ENCODE measurements at regions not wholly inside any gene's neighbourhood (a gene's known extent, or its start where the extent isn't known, plus 50 kb on each side); places are given as distances from the start of the nearest gene placed in this dataset.

DNA sequence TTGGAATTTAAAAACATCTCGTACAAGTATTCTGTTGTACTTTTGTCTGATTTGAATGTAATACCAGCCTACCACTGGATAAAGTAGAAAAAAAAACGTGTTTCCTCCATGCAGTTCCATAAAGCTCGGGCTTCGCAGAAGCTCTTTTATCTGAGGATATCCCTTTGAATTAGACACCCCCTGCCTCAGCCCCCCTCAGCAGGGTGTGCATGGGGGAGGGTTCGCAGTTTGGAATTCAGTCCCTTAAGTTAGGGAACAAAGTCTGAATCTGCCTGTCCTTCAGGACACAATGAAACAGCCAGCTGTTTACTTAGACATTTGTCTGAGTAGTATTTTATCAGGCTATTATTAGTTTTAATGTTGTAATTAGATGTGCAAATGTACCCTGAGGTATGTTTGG, 234.0 kb upstream of the CAND1 start:
- no peaks in the 10 kb centered on the region for H3K27me3 ChIP-seq (replicated peaks; ENCODE audit: control insufficient read depth, insufficient read depth, low read length)
- no peak for TF ChIP-seq CTCF (IDR thresholded peaks at IDR 0.05; ENCODE audit: insufficient read depth, low read length, poor library complexity, severe bottlenecking)
- no peak for DNase-seq (ENCODE audit: extremely low read depth, insufficient read length)

GRCh38 chr12:67038486-67038885, 230.7 kb upstream of the CAND1 start:
- DNase-seq (ENCODE audit: extremely low read depth, insufficient read length) = no peak
- H3K4me3 ChIP-seq (replicated peaks; ENCODE audit: low read depth, low read length) = no peak overlapping the region
- TF ChIP-seq CTCF (IDR thresholded peaks at IDR 0.05; ENCODE audit: insufficient read depth, low read length, poor library complexity, severe bottlenecking) = no peak
- no peaks in the 10 kb centered on the region for H3K36me3 ChIP-seq (ENCODE audit: control insufficient read depth, insufficient read depth, low read length)
- H3K27me3 ChIP-seq (replicated peaks; ENCODE audit: control insufficient read depth, insufficient read depth, low read length) = no peaks in the 10 kb centered on the region

More for the DNA sequence above, 234.0 kb upstream of the CAND1 start:
- Histone ChIP-seq H3K36me3 (ENCODE audit: control insufficient read depth, insufficient read depth, low read length) (no peaks in the 10 kb centered on the region), H3K4me3 (replicated peaks; ENCODE audit: low read depth, low read length) (no peak overlapping the region)

DNA sequence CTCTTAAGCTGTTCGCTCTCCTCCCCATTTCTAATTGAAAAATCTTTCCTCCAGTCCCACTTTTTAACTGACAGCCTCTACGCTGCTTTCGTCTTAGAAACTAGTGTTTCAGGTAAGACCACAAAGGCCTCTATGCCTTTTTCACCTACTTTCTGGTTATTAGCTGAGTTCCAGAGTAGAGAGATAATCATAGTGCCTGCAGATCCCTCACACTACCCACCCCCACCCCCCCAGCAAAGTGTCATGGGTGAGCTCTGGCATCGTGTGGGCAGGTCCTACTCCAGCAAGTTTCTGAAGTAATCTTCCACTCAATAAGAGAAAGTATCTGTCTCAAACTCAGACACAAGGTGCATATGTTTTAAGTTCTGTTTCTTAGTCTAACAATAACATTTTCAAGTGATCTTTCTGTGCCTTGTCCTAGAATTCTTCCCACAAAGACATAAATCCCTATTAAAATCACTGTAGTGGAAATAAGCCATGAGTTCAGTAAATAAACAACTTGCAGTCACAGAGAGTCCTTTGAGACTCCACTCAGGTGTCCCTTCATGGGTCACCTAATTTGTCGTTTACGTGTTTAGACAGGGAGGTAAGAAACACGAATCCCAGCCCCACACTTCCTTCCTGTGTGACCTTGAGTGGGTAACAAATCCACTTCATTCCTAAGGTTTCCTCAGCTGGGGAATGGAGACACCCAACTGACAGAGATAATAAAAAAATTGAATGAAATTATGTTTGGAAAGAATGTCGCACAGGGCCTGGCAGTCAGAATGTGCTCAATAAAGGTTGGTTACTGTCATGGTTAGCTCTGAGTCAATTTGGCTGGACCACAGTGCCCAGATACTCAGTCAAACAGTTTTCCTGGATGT, 228.9 kb upstream of the CAND1 start:
- no peak for TF ChIP-seq CTCF (IDR thresholded peaks at IDR 0.05; ENCODE audit: insufficient read depth, low read length, poor library complexity, severe bottlenecking)
- Histone ChIP-seq H3K36me3 (ENCODE audit: control insufficient read depth, insufficient read depth, low read length) (no peaks in the 10 kb centered on the region), H3K27me3 (replicated peaks; ENCODE audit: control insufficient read depth, insufficient read depth, low read length) (no peaks in the 10 kb centered on the region), H3K4me3 (replicated peaks; ENCODE audit: low read depth, low read length) (no peak overlapping the region)
- no peak for DNase-seq (ENCODE audit: extremely low read depth, insufficient read length)

DNA sequence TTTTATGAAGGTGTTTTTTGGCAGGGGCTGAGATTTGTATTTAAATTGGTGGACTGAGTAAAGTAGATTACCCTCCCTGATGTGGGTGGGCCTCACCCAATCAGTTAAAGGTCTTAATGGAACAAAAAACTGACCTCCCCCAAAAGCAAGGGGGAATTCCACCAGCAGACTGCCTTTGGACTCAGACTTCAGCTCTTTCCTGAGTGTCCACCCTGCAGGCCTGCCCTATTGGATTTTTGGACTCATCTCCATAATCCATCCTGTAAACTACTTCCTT, 228.4 kb upstream of the CAND1 start:
- DNase-seq (ENCODE audit: extremely low read depth, insufficient read length) = no peak
- Histone ChIP-seq H3K36me3 (ENCODE audit: control insufficient read depth, insufficient read depth, low read length) (no peaks in the 10 kb centered on the region), H3K4me3 (replicated peaks; ENCODE audit: low read depth, low read length) (no peak overlapping the region), H3K27me3 (replicated peaks; ENCODE audit: control insufficient read depth, insufficient read depth, low read length) (no peaks in the 10 kb centered on the region)
- no peak for TF ChIP-seq CTCF (IDR thresholded peaks at IDR 0.05; ENCODE audit: insufficient read depth, low read length, poor library complexity, severe bottlenecking)

DNA sequence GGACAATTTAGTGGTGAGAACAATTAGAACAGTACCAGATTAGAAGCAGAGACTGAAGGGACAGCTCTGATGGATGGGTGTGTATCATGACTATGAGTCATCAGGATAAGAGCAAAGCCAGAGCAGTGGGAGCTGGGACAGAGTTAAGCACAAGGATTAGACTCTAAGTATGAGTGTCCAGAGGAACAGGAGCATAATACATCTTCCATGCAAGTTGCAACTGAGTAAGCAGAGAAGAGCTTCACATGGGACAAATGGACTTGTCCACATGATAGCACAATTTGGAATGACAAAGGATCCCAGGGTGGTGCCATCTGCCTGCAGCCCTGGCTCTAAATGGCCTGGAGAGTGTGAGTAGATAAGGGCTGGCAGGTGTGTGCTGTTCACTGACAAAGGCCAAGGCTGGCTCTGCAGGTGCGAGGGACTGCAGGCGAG, 226.4 kb upstream of the CAND1 start:
- Histone ChIP-seq H3K36me3 (ENCODE audit: control insufficient read depth, insufficient read depth, low read length) (no peaks in the 10 kb centered on the region), H3K27me3 (replicated peaks; ENCODE audit: control insufficient read depth, insufficient read depth, low read length) (no peaks in the 10 kb centered on the region), H3K4me3 (replicated peaks; ENCODE audit: low read depth, low read length) (no peak overlapping the region)
- no peak for TF ChIP-seq CTCF (IDR thresholded peaks at IDR 0.05; ENCODE audit: insufficient read depth, low read length, poor library complexity, severe bottlenecking)
- DNase-seq (ENCODE audit: extremely low read depth, insufficient read length) = no peak

- H3K4me3 ChIP-seq (replicated peaks; ENCODE audit: low read depth, low read length) = no peak overlapping the region
Measured at GRCh38 chr12:67043771-67044170, 225.4 kb upstream of the CAND1 start.

More at GRCh38 chr12:67043771-67044170, 225.4 kb upstream of the CAND1 start:
- Histone ChIP-seq H3K36me3 (ENCODE audit: control insufficient read depth, insufficient read depth, low read length) (no peaks in the 10 kb centered on the region), H3K27me3 (replicated peaks; ENCODE audit: control insufficient read depth, insufficient read depth, low read length) (no peaks in the 10 kb centered on the region)
- no peak for DNase-seq (ENCODE audit: extremely low read depth, insufficient read length)
- TF ChIP-seq CTCF (IDR thresholded peaks at IDR 0.05; ENCODE audit: insufficient read depth, low read length, poor library complexity, severe bottlenecking) = no peak
